ENCODE measurements at regions not wholly inside any gene's neighbourhood (a gene's known extent, or its start where the extent isn't known, plus 50 kb on each side); places are given as distances from the start of the nearest gene placed in this dataset.

GRCh38 chrX:80312448-80312847 is 107.8 kb upstream of the TENT5D start:
- DNase-seq (ENCODE audit: low read depth) = no peak
- in situ Hi-C loops (cut with HindIII; ENCODE audit: low sequenced_read_pairs) = no loop called here
- no peak overlapping the region for H3K4me3 ChIP-seq (ENCODE audit: low read depth, low read length)
- no peak for TF ChIP-seq CTCF (IDR thresholded peaks at IDR 0.05; ENCODE audit: low read depth, low read length, missing control alignments)

GRCh38 chrX:80316526-80316925 is 103.7 kb upstream of the TENT5D start:
- no peak for DNase-seq (ENCODE audit: low read depth)
- in situ Hi-C loops (cut with HindIII; ENCODE audit: low sequenced_read_pairs) = no loop called here
- no peak overlapping the region for H3K4me3 ChIP-seq (ENCODE audit: low read depth, low read length)
- TF ChIP-seq CTCF (IDR thresholded peaks at IDR 0.05; ENCODE audit: low read depth, low read length, missing control alignments) = no peak

GRCh38 chrX:80317646-80318045 is 102.6 kb upstream of the TENT5D start:
- in situ Hi-C loops (cut with HindIII; ENCODE audit: low sequenced_read_pairs) = no loop called here
- DNase-seq (ENCODE audit: low read depth) = no peak
- H3K4me3 ChIP-seq (ENCODE audit: low read depth, low read length) = no peak overlapping the region
- no peak for TF ChIP-seq CTCF (IDR thresholded peaks at IDR 0.05; ENCODE audit: low read depth, low read length, missing control alignments)

GRCh38 chrX:80331285-80331684 is 89.0 kb upstream of the TENT5D start:
- in situ Hi-C loops (cut with HindIII; ENCODE audit: low sequenced_read_pairs) = no loop called here
- no peak overlapping the region for H3K4me3 ChIP-seq (ENCODE audit: low read depth, low read length)
- no peak for TF ChIP-seq CTCF (IDR thresholded peaks at IDR 0.05; ENCODE audit: low read depth, low read length, missing control alignments)
- no peak for DNase-seq (ENCODE audit: low read depth)

GRCh38 chrX:80334583-80334982 is 85.7 kb upstream of the TENT5D start:
- H3K4me3 ChIP-seq (ENCODE audit: low read depth, low read length) = peak overlapping the region; percentile 27
- in situ Hi-C loops (cut with HindIII; ENCODE audit: low sequenced_read_pairs) = no loop called here
- no peak for TF ChIP-seq CTCF (IDR thresholded peaks at IDR 0.05; ENCODE audit: low read depth, low read length, missing control alignments)
- DNase-seq (ENCODE audit: low read depth) = no peak

- in situ Hi-C loops (cut with HindIII; ENCODE audit: low sequenced_read_pairs) = no loop called here
- peak overlapping the region; percentile 27 for H3K4me3 ChIP-seq (ENCODE audit: low read depth, low read length)
- TF ChIP-seq CTCF (IDR thresholded peaks at IDR 0.05; ENCODE audit: low read depth, low read length, missing control alignments) = no peak
- no peak for DNase-seq (ENCODE audit: low read depth)
Observed at GRCh38 chrX:80335062-80335830, 85.0 kb upstream of the TENT5D start.
